DMS53 (cell line): ENCODE measurements at regions not wholly inside any gene's neighbourhood (a gene's known extent, or its start where the extent isn't known, plus 50 kb on each side); places are given as distances from the start of the nearest gene placed in this dataset.
"Not testable (repeated sequence)": the region's sequence is repeated elsewhere in the genome, so short reads cannot be mapped to it uniquely, and the experiment has no call there.

Source experiments
- DNase-seq: peaks from one replicate; lab custom pipeline; 2025; lab: John Stamatoyannopoulos, UW

- DNase-seq, result no peak
Observed at GRCh38 chr7:153010416-153010815, 250.9 kb downstream of the ACTR3B start.

GRCh38 chr7:153012203-153012602 is 252.7 kb downstream of the ACTR3B start:
- no peak for DNase-seq

- DNase-seq, result no peak
Observed at GRCh38 chr7:153017223-153017622, 257.7 kb downstream of the ACTR3B start.

- no peak for DNase-seq
Observed at GRCh38 chr7:153021542-153021941, 262.0 kb downstream of the ACTR3B start.

- no peak for DNase-seq
Observed at GRCh38 chr7:153022475-153023193, 263.1 kb downstream of the ACTR3B start.

GRCh38 chr7:153023194-153023592 is 263.6 kb downstream of the ACTR3B start:
- no peak for DNase-seq

- DNase-seq, result no peak
Observed at GRCh38 chr7:153027210-153027609, 267.7 kb downstream of the ACTR3B start.

GRCh38 chr7:153027904-153028303 is 268.4 kb downstream of the ACTR3B start:
- DNase-seq, result no peak

- DNase-seq, result no peak
Observed at GRCh38 chr7:153030976-153031375, 271.4 kb downstream of the ACTR3B start.

GRCh38 chr7:153034791-153035190 is 275.2 kb downstream of the ACTR3B start:
- DNase-seq, result no peak

- no peak for DNase-seq
Observed at GRCh38 chr7:153036396-153037063, 277.0 kb downstream of the ACTR3B start.

GRCh38 chr7:153043440-153043839 is 283.9 kb downstream of the ACTR3B start:
- no peak for DNase-seq

GRCh38 chr7:153044981-153045380 is 285.4 kb downstream of the ACTR3B start:
- DNase-seq, result no peak

- no peak for DNase-seq
Observed at GRCh38 chr7:153047079-153047959, 287.8 kb downstream of the ACTR3B start.

- DNase-seq, result no peak
Observed at GRCh38 chr7:153052206-153052605, 292.7 kb downstream of the ACTR3B start.

- DNase-seq, result no peak
Observed at GRCh38 chr7:153061910-153062528, 302.5 kb downstream of the ACTR3B start.

- no peak for DNase-seq
Observed at GRCh38 chr7:153065051-153065450, 305.5 kb downstream of the ACTR3B start.

- no peak for DNase-seq
Observed at GRCh38 chr7:153066711-153067110, 307.2 kb downstream of the ACTR3B start.

GRCh38 chr7:153070141-153070540 is 310.6 kb downstream of the ACTR3B start:
- DNase-seq, result no peak

GRCh38 chr7:153072806-153073205 is 313.3 kb downstream of the ACTR3B start:
- no peak for DNase-seq

GRCh38 chr7:153076289-153076688 is 316.7 kb downstream of the ACTR3B start:
- not testable (repeated sequence) for DNase-seq

- DNase-seq, result no peak
Observed at GRCh38 chr7:153081496-153081895, 321.9 kb downstream of the ACTR3B start.
